C4-2B (cell line): ENCODE measurements at regions not wholly inside any gene's neighbourhood (a gene's known extent, or its start where the extent isn't known, plus 50 kb on each side); places are given as distances from the start of the nearest gene placed in this dataset.
"Not testable (repeated sequence)": the region's sequence is repeated elsewhere in the genome, so short reads cannot be mapped to it uniquely, and the experiment has no call there.

Experiments used
- CTCF ChIP-seq: fragments of 450-650 bp; conservative IDR thresholded peaks from 2 replicates; pipeline ENCODE4 v1.5.1; 2017; ENCODE audit warnings: mild to moderate bottlenecking
- ZFX ChIP-seq: fragments of 450-650 bp; IDR thresholded peaks from 2 replicates; pipeline ENCODE4 v1.6.1; 2017

GRCh38 chrX:2554066-2554465, 53.3 kb upstream of the DHRSX start:
- not testable (repeated sequence) for TF ChIP-seq CTCF, ZFX
